Activated naive CD4-positive, alpha-beta T cell treated with anti-CD3 and anti-CD28 coated beads, Interleukin-2, amount 50 U/mL, for 16 hours (primary cell): ENCODE measurements at regions not wholly inside any gene's neighbourhood (a gene's known extent, or its start where the extent isn't known, plus 50 kb on each side); places are given as distances from the start of the nearest gene placed in this dataset.
"Not testable (repeated sequence)": the region's sequence is repeated elsewhere in the genome, so short reads cannot be mapped to it uniquely, and the experiment has no call there.

Experiments
- DNase-seq: peaks from one replicate; pipeline ENCODE4 v3.0.0-alpha.2; 2020

DNA sequence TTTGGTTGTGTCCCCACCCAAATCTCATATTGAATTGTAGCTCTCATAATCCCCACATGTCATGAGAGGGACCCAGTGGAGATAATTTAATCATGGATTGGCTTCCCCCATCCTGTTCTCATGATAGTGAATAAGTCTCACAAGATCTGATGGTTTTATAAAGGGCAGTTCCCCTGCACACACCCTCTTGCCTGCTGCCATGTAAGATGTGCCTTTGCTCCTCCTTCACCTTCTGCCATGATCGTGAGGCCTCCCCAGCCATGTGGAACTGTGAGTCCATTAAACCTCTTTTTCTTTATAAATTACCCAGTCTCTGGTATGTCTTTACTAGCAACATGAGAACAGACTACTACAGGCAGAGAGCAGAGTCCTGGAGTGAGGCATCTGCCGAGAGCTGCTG lies 90.2 kb upstream of the SLC45A1 start:
- DNase-seq: not testable (repeated sequence)

DNA sequence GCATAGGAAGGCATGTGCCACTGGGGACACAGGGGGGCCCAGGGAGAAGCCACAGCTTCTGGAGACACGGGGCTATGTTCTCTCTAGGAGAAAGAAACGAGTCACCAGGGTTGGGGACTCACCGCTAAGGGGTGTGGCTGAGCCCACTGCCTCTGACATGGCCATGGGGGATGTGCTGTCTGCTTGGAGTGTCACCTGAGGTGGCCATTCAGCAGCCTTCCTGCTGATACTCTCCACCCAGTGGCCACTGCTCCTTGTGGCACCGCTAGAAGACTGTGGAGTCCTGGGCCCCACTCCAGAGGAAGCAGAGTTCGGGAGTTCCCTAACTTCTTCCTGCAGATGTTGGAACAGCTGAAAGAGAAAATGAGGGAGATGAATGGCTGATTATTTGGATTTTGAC lies 91.2 kb upstream of the SLC45A1 start:
- no peak for DNase-seq

DNA sequence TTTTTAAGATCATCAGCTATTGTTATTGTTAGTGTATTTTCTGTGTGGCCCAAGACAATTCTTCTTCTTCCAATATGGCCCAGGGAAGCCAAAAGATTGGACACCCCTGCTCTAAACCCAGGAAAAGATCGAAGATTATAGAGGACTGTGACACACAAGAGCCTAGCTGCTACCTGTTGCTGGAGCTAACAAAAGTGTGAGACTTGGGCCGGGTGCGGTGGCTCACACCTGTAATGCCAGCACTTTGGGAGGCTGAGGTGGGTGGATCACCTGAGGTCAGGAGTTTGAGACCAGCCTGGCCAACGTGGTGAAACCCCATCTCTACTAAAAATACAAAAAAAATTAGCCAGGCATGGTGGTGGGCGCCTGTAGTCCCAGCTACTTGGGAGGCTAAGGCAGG lies 91.9 kb upstream of the SLC45A1 start:
- not testable (repeated sequence) for DNase-seq

DNA sequence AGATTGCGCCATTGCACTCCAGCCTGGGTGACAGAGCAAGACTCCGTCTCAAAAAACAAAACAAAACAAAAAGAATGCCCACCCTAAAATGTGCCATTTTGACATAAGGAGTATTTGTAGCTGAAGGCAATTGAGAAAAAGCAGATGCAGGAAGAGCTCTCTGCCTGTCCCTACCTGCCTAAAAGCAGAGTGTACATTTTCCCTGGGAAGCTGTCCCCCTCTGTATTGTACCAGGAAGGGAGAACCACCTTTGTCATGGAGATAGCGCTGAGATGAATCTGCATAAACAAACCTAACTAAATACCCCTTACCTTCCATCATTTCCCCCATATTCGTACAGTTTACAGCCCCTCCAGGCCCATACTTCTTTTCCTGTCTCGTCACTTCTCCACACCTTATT lies 94.4 kb upstream of the SLC45A1 start:
- DNase-seq: no peak

DNA sequence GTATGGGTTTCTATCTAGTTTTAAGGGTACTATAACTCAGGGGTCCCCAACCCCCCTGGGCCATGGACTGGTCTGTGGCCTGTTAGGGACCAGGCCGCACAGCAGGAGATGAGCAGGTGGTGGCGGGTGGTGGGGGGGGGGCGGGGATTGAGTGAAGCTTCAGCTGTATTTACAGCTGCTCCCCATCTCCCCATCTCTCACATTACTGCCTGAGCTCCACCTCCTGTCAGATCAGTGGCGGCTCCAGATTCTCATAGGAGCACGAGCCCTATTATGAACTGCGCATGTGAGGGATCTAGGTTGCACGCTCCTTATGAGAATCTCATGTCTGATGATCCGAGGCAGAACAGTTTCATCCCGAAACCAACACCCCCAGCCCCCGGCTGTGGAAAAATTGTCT lies 95.1 kb upstream of the SLC45A1 start:
- no peak for DNase-seq

DNA sequence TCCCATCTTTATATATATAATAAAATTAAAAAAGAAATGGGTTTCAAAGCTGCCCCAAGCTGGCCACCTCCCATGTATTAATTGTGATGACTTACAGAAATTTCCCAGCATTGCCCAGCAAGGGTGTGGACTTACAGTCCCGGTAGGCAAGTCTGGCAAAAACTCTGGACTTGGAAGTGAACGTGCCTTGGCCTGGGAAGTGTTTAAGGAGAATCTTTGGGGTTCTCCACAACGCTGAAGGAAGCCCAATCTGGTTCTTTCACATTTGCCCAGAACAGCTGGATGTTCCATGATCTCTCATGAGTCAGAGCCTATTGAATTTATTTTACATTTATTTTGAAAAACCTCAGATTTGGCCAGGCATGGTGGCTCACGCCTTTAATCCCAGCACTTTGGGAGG lies 98.4 kb upstream of the SLC45A1 start:
- no peak for DNase-seq

DNA sequence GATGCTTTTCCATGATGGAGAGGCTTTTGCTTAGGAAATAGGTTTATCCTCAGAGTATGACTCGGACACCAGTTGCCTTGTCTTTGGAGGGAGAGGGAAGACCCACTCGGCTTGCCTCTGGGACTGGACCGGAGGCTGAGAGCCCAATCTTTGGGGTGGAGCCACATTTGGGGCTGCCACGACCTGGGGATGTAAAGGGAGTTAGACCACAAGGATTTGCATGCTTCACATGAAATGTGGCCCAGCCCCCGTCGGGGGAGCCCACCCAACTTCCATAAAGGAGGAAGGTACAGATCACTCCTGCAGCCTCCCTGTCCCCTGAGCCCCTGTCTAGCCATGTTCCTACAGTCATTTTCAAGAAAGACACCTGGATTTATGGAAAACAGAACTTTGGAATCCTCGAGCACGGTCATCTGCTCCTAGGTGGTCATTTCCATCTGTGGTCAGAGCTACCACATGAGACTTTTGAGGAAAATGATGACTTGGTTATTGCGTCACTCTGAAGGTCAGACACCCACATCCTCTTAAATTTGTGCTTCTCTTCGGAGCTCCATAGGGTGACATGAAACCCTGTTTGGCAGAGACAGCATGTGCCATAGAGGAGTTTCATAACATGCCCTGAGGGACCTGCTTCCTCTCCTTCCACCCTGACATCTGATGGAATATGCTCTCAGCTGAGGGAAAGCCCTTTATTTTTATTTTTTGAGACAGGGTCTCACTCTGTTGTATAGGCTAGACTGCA lies 99.4 kb upstream of the SLC45A1 start:
- no peak for DNase-seq

DNA sequence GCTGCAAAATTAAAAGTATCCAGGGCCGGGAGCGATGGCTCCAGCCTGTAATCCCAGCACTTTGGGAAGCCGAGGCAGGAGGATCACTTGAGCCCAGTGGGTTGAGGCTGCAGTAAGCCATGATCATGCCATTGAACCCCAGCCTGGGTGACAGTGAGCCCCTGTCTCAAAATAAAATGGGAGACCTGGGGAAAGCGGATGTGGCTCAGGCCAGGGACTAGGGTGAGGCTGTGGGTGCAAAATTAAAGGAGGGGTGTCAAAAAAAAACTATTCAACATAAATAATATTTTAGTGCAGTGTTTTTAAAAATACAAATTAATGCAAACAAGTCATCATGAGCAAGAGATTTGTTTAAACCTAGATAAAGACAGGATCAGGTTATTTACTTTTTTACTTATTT lies 100.1 kb upstream of the SLC45A1 start:
- DNase-seq: no peak

DNA sequence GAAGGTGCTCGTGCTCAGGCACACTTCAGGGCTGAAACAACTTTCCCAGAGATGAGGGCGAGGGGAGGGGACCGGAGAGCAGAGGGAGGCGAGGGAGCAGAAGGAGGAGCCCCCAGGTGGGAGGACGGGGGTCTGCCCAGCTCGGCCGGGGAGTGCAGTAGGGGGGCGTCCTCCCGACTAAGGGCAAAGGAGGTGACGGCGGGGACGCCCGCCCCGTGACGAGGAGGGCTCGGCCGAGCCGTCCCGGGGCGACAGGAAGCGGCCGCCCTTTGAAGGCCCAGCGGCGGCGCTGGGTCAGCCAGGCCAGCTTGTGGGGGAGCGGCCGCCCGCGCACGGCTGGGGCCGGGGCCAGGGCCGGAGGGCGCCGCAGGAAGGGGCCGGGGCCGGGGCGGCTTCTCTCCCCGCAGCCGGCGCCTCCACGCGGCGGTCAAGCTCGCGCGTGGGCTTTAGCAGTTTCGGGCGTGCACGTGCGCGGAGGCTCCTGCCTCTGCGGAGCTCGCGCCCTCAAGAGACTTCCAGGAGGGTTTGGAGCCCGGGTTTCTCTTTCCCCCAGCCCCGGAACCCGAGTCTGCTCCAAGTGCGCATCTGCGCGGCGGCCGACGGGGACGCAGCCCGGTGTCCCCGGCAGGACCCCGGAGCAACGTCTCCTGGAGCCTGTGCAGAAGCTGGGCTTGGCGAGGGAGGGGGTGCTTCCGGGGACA lies 100.8 kb upstream of the SLC45A1 start:
- DNase-seq: peak; percentile 31

DNA sequence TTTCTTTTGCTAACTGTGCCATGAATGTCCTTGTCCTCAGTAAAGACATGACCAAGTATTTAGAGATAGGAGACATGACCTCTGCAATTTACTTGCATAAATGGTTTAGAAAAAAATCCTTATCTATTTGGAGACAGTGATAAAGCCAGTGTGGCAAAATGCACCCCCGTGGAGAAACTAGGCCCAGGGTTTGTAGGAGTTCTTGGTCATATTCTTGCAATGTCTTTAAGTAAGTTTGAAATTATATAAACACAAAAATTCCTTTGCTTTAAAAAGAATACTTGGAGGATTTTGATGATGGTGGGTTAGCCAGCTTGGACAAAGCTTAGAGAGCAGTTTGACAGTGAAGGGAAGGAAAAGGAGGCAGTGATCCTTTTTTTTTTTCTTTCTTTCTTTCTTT lies 101.9 kb upstream of the SLC45A1 start:
- no peak for DNase-seq

DNA sequence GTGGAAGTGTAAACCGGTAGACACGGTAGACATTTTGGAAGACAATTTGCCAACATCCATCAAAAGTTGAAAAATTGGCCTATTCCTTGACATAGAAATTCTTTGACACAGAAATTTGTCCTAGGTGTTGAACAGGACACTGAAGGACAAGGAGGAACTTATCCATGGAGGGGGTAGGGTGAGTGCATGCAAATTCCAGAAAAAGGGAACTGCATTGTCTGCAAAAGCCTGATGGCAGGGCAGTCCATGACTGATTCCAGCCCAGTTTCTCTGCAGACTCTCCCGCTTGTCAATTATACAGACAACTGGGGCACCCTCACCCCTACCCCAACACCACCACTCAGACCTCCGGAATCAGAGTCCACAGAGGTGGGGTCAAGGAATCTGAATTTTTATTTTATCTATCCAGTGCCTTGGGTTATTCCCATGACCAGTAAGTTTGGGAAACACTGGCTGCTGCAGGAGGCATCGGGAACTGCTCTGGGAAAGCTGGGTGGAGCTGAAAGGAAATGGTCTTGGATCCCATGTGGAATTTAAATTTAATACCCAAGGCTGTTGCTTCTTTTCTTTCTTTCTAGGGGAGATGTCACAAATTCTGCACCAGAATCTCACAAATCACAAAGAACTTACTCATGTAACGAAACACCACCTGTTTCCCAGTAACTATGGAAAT lies 103.3 kb upstream of the SLC45A1 start:
- DNase-seq: no peak

DNA sequence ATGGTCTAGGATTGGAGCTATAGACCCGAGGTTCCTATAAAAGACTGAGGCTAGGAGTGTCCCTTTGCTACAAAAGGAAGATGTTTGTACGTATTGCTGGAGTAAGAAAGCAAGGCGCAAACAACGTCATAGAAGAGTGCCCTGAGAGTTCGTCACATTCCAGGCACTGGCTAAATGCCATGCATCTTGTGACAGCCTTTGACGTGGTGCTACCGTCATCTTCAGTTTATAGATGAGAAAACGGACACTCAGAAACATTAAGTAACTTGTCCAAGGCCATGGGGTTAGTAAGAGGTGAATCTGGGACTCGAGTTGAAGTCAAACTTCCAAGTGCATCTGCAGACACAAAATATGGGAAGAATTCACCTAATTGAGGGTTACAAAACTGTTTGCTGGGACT lies 104.2 kb upstream of the SLC45A1 start:
- DNase-seq: no peak

DNA sequence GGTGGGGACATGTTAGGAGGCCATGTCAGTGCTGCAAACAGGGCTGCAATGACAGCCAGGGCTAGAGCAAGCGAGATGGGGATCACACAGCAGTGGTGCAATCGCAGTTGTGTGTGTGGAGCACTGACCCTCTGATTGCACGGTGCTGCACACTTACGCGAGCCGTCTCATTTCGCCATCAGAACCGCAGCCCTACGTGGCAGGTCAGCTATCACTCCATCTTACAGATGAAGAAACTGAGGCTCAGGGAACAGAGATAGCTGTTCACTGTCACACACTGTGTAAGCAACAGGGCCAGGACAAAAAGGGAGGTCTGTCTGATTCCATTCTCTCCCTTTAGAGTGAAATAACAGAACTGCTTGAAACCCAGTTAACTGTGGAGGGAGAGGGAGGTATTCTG lies 104.8 kb upstream of the SLC45A1 start:
- no peak for DNase-seq

DNA sequence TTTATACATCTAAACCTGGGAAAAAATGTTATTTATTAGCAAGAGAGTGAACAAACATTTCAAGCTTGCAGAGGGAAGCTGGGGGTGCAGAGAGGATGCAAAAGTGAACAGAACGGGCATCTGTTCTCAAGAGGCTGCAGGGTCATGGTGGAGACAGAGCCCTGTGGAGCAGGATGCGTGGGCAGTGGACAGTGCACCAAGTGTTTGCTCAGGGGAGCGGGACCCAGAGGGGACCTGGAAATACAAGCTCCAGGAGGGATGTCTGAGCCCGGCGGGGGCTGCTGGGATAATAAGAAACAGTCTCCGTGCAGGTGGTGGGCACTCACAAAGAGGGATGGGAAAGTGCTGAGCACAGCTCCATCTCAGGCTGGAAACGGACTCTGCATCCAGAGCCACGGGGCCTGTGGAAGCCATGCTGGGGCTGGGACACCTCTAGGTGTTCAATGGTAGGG lies 105.3 kb upstream of the SLC45A1 start:
- DNase-seq: no peak

DNA sequence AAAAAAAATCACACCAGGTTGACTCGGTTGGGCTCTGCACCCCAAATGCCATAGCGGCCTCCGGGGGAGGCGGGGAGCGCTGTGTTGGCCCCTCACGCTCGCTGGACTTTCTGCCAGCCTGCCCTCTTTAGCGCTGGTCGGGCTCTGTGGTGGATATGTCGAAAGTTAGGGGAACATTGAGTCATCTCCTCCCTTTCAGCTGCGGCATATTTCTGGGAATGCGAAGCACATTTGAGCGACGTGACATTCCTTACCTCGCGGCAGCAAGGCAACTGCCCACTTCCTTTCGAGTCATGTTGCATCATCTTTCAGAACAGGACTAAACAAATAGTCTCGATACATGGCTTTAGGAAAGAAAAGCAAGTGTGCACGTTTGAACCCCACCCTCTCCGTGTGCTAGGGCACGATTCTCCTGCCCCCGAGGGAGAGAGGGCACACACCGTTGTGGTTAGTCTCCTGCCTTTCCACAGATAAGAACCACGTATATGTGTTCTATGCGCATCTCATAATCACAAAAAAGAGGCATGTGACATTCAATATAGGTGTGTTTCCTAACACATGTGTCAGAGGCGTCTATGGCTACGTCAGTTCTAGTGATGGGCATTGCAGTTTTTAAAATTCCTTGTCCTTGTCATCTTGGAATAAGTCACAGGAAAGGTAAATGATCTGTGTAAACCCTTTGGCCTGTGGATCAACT lies 105.9 kb upstream of the SLC45A1 start:
- DNase-seq: no peak

DNA sequence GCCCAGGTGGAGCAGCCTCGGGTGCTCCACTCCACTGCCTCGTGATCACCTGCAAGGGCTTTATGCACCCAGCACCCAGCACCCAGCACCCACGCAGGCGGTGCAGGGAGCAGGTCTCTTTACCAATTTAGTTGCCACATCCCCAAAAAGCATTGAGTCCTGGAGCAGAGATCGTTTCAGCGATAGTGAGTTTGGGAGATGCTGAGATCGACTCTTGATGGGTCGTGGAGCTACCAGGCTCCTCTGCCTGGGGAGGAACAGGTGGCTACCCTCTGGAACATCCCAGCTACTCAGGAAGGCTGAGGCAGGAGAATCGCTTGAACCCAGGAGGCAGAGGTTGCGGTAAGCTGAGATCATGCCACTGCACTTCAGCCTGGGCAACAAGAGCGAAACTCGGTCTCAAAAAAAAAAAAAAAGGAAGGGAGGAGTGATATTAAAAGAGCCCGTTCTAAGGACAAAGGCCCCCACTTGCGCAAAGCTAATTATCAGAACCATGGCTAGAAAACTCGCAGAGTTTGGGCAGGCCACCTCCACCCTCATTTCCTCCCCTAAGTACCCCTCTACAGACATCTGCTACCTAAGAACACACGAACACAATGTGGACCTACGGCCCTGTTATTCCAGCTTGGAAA lies 106.5 kb upstream of the SLC45A1 start:
- no peak for DNase-seq

DNA sequence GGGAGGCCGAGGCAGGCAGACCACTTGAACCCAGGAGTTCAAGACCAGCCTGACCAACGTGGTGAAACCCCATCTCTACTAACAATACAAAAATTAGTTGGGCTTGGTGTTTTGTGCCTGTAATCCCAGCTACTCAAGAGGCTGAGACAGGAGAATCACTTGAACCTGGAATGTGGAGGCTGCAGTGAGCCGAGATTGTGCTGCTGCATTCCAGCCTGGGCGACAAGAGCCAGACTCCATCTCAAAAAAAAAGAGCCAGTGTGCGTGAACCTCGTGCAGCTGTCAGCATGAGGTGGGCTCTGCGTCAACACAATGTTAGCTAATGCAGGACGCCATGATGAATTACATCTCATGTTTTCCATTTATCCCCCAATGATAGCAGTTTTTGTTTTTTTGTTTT lies 110.7 kb upstream of the SLC45A1 start:
- DNase-seq: no peak

DNA sequence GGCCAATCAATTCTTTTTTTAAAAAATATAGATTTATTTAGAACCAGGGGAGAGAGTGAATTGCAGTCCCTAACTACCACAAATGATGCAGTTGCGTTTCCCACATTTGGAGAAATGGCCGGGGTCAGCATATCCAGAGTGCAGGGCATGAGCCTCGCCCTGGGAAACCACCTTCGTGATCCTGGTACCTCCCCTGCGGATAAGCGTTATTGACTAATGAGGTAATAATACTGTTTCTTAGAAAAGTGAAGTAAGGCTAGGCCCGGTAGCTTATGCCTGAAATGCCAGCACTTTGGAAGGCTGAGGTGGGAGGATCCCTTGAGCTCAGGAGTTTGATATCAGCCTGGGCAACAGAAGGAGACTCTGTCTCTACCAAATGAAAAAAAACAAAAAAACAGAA lies 111.5 kb upstream of the SLC45A1 start:
- DNase-seq: no peak

DNA sequence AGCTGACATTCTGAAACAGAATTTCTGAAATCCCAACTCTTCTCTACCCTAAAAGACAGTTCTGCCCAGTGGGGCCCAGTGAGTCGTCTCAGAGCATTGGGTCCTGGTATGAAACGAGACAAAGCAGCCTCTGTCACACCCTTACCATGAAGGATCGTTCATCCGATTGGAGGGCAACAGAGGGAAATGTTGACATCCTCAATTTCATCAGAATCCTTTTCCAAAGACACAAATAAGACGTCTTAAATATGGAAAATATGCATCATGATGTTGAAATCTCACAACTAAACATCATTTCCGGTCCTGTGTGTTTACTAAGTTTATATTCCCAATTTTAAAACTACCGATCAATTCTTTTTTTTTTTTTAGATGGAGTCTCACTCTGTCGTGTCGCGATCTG lies 112.1 kb upstream of the SLC45A1 start:
- no peak for DNase-seq

DNA sequence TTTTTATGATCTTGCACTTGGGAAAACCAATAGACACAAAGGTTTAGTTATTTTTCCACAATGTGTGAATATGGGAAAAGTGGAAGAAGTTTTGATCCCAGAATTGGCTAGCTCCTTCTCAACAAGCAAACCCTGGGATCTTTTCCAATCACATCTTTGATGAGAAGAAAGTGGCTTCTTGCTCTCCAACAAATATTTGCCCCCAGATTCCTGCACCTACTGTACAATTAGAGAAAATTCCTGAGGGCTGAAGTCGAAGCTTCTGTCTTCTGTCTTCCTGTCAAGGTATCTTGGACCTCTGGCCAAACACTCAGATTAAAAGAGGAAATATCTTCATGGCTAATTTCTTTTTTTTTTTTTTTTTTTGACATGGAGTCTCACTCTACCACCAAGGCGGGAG lies 113.1 kb upstream of the SLC45A1 start:
- DNase-seq: no peak

DNA sequence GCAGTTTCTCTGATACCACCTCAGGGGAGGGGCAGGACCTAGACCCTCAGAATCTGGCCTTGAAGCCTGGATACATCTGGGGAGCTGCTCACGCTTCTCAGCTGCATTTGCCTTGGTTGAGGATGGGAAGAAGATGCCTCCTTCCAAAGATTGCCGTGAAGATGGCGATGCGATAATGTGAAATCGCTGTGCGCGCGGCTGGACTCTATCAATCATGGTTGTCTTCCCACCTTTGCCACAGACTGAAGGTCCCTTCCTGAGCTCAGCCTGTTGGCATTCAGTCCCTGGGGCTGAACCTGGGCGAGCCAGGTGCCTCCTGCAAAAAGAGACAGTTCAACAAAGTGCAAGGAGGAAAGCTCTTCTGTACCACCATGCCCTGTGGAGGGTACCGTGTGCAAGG lies 114.4 kb upstream of the SLC45A1 start:
- DNase-seq: no peak

DNA sequence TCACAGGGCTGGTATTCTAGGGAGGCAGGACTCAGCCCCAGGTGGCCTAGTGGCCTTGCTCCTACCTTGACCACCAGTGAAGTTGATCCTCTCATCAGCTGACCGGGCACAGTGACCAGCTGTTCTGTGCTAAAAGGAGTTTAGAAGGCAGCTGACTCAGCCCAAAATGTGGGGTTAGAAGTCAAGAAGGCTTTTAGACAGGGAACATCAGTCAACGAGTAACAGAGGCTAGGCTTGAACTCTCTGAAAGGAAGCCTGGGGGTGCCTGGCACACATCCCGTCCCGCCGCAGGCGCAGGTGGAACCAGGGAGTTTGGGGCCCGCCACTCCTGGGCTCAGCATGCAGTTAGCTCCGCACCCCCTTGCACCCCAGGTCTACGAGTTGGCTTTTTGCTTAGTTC lies 114.9 kb upstream of the SLC45A1 start:
- DNase-seq: no peak
